Upper lobe of left lung (tissue), 4 donors: ENCODE measurements at regions not wholly inside any gene's neighbourhood (a gene's known extent, or its start where the extent isn't known, plus 50 kb on each side); places are given as distances from the start of the nearest gene placed in this dataset.

Experiments used
- POLR2A ChIP-seq, 4 donors: fragments of 450-650 bp; IDR thresholded peaks; one replicate each; pipeline ENCODE4 v1.5.1; 2016 to 2017; ENCODE audit warnings: antibody characterized with exemption in 4 of 4, mild to moderate bottlenecking in 2 of 4
- POLR2AphosphoS5 ChIP-seq, 2 donors: sonication (generic); formaldehyde crosslinking; IDR thresholded peaks; one replicate each; pipeline ENCODE4 v1.5.1; 2017; ENCODE audit warnings: antibody characterized with exemption in 2 of 2
- TF ChIP-seq, protein P1 (sequence below), 6 experiments: fragments of 450-650 bp in 4 of 6; fragments of 200-600 bp in 2 of 6; sonication (generic) in 2 of 6; IDR thresholded peaks; one replicate each; pipeline ENCODE4 v1.5.1; 2016 to 2019; ENCODE audit warnings: antibody characterized with exemption in 6 of 6

DNA sequence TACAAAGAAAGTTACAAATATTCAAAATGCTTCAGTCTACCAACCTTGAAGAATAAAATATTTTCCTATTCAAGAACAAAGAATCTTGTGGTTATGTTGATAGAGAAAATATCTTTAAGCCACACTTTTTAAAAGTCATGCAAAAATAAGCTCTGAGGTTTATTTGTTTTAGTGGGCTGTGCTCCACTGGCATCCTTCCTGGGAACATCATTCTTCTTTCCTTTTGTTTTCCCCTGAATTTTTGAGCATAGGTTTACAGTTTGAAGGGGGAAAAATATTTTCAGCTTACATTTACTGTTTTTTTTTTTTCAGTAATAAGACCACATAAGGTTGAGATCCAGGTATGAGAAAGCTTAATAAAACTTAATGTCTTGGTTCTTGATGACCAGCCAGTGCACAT, 72.0 kb upstream of the BACH2 start:
- no peak for TF ChIP-seq POLR2AphosphoS5 (IDR thresholded peaks at IDR 0.05)
- TF ChIP-seq POLR2A (IDR thresholded peaks at IDR 0.05): no peak
- TF ChIP-seq, protein P1, sequence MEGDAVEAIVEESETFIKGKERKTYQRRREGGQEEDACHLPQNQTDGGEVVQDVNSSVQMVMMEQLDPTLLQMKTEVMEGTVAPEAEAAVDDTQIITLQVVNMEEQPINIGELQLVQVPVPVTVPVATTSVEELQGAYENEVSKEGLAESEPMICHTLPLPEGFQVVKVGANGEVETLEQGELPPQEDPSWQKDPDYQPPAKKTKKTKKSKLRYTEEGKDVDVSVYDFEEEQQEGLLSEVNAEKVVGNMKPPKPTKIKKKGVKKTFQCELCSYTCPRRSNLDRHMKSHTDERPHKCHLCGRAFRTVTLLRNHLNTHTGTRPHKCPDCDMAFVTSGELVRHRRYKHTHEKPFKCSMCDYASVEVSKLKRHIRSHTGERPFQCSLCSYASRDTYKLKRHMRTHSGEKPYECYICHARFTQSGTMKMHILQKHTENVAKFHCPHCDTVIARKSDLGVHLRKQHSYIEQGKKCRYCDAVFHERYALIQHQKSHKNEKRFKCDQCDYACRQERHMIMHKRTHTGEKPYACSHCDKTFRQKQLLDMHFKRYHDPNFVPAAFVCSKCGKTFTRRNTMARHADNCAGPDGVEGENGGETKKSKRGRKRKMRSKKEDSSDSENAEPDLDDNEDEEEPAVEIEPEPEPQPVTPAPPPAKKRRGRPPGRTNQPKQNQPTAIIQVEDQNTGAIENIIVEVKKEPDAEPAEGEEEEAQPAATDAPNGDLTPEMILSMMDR (IDR thresholded peaks at IDR 0.05): no peak
